Fibroblast of peridontal ligament (primary cell): ENCODE measurements at regions not wholly inside any gene's neighbourhood (a gene's known extent, or its start where the extent isn't known, plus 50 kb on each side); places are given as distances from the start of the nearest gene placed in this dataset.

Experiments
- DNase-seq: peaks from one replicate; pipeline ENCODE4 v3.0.0-alpha.2; 2010; ENCODE audit errors: extremely low read depth

GRCh38 chr20:63087236-63087871 is 80.6 kb upstream of the BHLHE23 start:
- no peak for DNase-seq

- no peak for DNase-seq
Measured at GRCh38 chr20:63086421-63087235, 79.9 kb upstream of the BHLHE23 start.

- DNase-seq, result no peak
Measured at GRCh38 chr20:63085151-63085861, 78.5 kb upstream of the BHLHE23 start.

- no peak for DNase-seq
Measured at GRCh38 chr20:63084563-63084927, 77.8 kb upstream of the BHLHE23 start.

- no peak for DNase-seq
Measured at GRCh38 chr20:63083831-63084562, 77.2 kb upstream of the BHLHE23 start.

- no peak for DNase-seq
Measured at GRCh38 chr20:63082939-63083735, 76.4 kb upstream of the BHLHE23 start.

- peak; percentile 21 for DNase-seq
Measured at GRCh38 chr20:63082308-63082938, 75.7 kb upstream of the BHLHE23 start.

GRCh38 chr20:63081831-63082230 is 75.1 kb upstream of the BHLHE23 start:
- DNase-seq, result no peak

GRCh38 chr20:63081351-63081750 is 74.6 kb upstream of the BHLHE23 start:
- DNase-seq, result no peak

GRCh38 chr20:63080811-63081210 is 74.0 kb upstream of the BHLHE23 start:
- no peak for DNase-seq

GRCh38 chr20:63080411-63080810 is 73.6 kb upstream of the BHLHE23 start:
- DNase-seq, result no peak

- no peak for DNase-seq
Measured at GRCh38 chr20:63079971-63080370, 73.2 kb upstream of the BHLHE23 start.

GRCh38 chr20:63077705-63078104 is 70.9 kb upstream of the BHLHE23 start:
- no peak for DNase-seq

GRCh38 chr20:63076421-63076820 is 69.7 kb upstream of the BHLHE23 start:
- no peak for DNase-seq

GRCh38 chr20:63074631-63075030 is 67.9 kb upstream of the BHLHE23 start:
- DNase-seq, result no peak

- DNase-seq, result no peak
Measured at GRCh38 chr20:63074182-63074581, 67.4 kb upstream of the BHLHE23 start.

GRCh38 chr20:63073738-63074065 is 66.9 kb upstream of the BHLHE23 start:
- DNase-seq, result no peak

- no peak for DNase-seq
Measured at GRCh38 chr20:63072991-63073737, 66.4 kb upstream of the BHLHE23 start.

GRCh38 chr20:63072231-63072791 is 65.5 kb upstream of the BHLHE23 start:
- no peak for DNase-seq
